Colonic mucosa (tissue), 4 donors: ENCODE measurements at regions not wholly inside any gene's neighbourhood (a gene's known extent, or its start where the extent isn't known, plus 50 kb on each side); places are given as distances from the start of the nearest gene placed in this dataset.

Source experiments
- DNase-seq: peaks from one replicate; pipeline ENCODE4 v3.0.0-alpha.2; 2020
- H3K27ac ChIP-seq: fragments of 200-600 bp; one replicate; pipeline ENCODE4 v1.8.0; 2021
- H3K27me3 ChIP-seq: fragments of 200-600 bp; one replicate; pipeline ENCODE4 v1.8.0; 2021
- H3K36me3 ChIP-seq: fragments of 200-600 bp; one replicate; pipeline ENCODE4 v1.8.0; 2021
- H3K4me1 ChIP-seq: fragments of 200-600 bp; one replicate; pipeline ENCODE4 v1.8.0; 2021; ENCODE audit warnings: mild to moderate bottlenecking
- H3K4me3 ChIP-seq: fragments of 200-600 bp; one replicate; pipeline ENCODE4 v1.8.0; 2021
- H3K9ac ChIP-seq, 2 donors: one replicate each; pipeline ENCODE4 v1.7.0; 2013; ENCODE audit warnings: control low read depth in 2 of 2, low read depth in 2 of 2, low read length in 2 of 2
- H3K9me3 ChIP-seq: fragments of 200-600 bp; one replicate; pipeline ENCODE4 v1.8.0; 2021
- intact Hi-C: fragments of 100-400 bp; cut with DNase I; formaldehyde crosslinking; loops from one replicate; pipeline ENCODE4 v1.14.1; 2022
- TF ChIP-seq, protein P1 (sequence below): fragments of 200-600 bp; IDR thresholded peaks from one replicate; pipeline ENCODE4 v1.8.0; 2022; ENCODE audit warnings: antibody characterized with exemption, mild to moderate bottlenecking
- donor health status: healthy.
- donor health status: DM: no; HTN: no; CAD: no.
- donor health status: DM: no; HTN: no; CAD: no.

DNA sequence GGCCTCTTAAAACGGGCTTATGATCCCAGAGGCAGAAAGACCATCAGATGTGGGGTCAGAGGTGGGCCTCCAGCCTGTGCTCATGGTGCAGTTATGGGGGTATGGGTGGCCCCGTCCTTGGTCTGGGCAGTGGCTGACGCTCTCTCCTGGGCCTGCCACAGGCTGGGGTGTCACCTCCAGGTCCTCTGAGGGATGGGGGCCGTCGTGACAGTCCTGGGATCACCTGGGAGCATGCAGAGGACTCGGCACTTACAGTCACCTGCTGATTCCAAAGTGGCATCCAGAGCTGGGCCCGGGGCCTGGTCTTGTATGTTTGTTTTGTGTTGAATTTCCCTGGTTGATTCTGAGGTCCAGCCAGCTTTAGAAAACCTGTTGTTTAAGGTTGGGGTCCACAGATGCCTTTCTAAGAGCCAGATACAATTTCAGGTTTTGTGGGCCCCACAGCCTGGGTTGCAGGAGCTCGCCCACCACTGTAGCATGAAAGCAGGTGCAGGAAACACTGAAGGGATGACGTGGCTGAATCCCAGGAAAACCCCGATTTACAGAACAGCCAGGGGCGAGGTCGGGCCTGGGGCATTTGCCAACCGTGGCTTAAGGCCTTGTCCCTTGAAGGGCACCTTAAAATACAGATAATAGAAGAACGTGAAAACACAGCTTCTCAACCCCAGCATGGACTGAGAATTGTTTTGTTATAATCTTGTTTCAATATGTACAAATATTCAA, 170.7 kb upstream of the PPP2R2D start:
- Histone ChIP-seq H3K36me3 (no peaks in the 10 kb centered on the region), H3K4me3 (no peak overlapping the region), H3K4me1 (no peaks in the 10 kb centered on the region), H3K9me3 (no peaks in the 10 kb centered on the region), H3K27ac (no peak overlapping the region), H3K27me3 (no peaks in the 10 kb centered on the region), H3K9ac (no peak overlapping the region)
- intact Hi-C loops = no loop called here
- TF ChIP-seq, protein P1, sequence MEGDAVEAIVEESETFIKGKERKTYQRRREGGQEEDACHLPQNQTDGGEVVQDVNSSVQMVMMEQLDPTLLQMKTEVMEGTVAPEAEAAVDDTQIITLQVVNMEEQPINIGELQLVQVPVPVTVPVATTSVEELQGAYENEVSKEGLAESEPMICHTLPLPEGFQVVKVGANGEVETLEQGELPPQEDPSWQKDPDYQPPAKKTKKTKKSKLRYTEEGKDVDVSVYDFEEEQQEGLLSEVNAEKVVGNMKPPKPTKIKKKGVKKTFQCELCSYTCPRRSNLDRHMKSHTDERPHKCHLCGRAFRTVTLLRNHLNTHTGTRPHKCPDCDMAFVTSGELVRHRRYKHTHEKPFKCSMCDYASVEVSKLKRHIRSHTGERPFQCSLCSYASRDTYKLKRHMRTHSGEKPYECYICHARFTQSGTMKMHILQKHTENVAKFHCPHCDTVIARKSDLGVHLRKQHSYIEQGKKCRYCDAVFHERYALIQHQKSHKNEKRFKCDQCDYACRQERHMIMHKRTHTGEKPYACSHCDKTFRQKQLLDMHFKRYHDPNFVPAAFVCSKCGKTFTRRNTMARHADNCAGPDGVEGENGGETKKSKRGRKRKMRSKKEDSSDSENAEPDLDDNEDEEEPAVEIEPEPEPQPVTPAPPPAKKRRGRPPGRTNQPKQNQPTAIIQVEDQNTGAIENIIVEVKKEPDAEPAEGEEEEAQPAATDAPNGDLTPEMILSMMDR = no peak
- DNase-seq = peak; percentile 4

- H3K36me3 ChIP-seq = no peaks in the 10 kb centered on the region
- intact Hi-C loops = no loop called here
- DNase-seq = peak; percentile 9
- no peaks in the 10 kb centered on the region for H3K9me3 ChIP-seq
- H3K9ac ChIP-seq = no peak overlapping the region
- no peak overlapping the region for H3K27ac ChIP-seq
- no peak overlapping the region for H3K4me3 ChIP-seq
- H3K4me1 ChIP-seq = no peaks in the 10 kb centered on the region
- TF ChIP-seq, protein P1 = no peak
- no peaks in the 10 kb centered on the region for H3K27me3 ChIP-seq
Measured at GRCh38 chr10:131730771-131731497, 169.9 kb upstream of the PPP2R2D start.

DNA sequence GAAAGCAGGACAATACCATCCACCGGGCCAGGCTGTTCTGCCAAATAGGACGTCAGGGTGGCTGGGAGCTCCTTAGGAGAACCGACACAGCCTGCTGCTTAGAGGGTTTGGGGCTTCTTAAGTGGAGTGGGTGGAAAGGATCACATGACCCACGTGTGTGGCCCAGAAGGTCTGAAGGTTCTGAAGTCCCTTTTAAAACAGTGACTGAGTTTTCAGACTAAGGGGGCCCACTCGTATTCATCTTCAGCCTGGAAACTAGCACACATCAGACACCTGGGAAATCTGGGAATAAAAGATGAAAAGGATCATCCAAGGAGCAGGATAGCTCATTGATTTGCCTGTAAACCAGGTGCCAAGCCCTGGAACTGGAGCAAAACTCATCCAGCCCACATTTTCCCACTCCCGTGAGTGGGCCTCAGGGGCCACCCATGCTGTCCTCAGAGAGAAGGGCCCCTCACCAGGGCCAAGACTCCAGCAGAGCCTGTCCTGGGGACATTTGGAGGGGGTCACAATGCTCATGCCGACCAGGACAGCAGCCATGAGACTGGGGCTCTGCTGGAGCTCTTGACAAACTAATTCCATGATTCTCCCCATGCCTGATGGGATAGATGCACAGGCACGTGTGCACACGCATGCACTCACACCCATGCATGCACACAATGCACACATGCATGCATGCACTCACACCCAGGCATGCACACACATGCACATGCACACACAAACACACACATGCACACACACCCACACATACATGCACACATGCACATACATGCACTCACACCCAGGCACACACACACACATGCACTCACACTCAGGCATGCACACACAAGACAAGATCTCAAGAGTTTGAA, 168.8 kb upstream of the PPP2R2D start:
- H3K4me3 ChIP-seq = no peak overlapping the region
- no peak for DNase-seq

GRCh38 chr10:131732631-131733127, 168.1 kb upstream of the PPP2R2D start:
- no peak for DNase-seq
- Histone ChIP-seq H3K27ac (no peak overlapping the region), H3K9ac (no peak overlapping the region), H3K27me3 (no peaks in the 10 kb centered on the region), H3K36me3 (no peaks in the 10 kb centered on the region), H3K4me3 (no peak overlapping the region), H3K4me1 (no peaks in the 10 kb centered on the region), H3K9me3 (no peaks in the 10 kb centered on the region)
- TF ChIP-seq, protein P1 = no peak
- intact Hi-C loops = no loop called here

More for the DNA sequence above, 168.8 kb upstream of the PPP2R2D start:
- no peaks in the 10 kb centered on the region for H3K4me1 ChIP-seq
- TF ChIP-seq, protein P1 = no peak
- no peak overlapping the region for H3K27ac ChIP-seq
- no peaks in the 10 kb centered on the region for H3K9me3 ChIP-seq
- no peaks in the 10 kb centered on the region for H3K27me3 ChIP-seq
- intact Hi-C loops = no loop called here
- no peaks in the 10 kb centered on the region for H3K36me3 ChIP-seq
- H3K9ac ChIP-seq = no peak overlapping the region

DNA sequence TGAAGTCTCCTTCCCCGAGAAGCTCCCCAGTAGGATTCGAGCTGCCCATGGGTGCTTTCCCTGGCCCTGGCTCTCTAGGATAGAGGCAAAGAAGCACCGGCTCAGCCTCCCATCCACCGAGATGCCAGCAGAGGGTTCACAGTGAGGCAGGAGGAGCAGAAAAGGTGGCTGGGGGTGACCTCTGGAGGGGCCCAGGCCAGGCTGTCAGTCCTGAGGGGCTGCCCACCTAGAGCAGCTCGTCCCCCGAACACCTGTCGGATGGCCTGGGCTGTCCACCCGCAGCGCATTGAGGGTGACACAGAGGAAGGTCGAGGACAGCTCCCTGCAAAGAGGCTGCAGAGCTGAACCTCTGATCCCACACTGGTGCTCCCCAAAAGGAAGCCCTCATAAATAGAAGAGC, 167.2 kb upstream of the PPP2R2D start:
- TF ChIP-seq, protein P1 = no peak
- DNase-seq = no peak
- no peaks in the 10 kb centered on the region for H3K36me3 ChIP-seq

More for the DNA sequence above, 167.2 kb upstream of the PPP2R2D start:
- intact Hi-C loops = no loop called here
- no peak overlapping the region for H3K27ac ChIP-seq
- no peaks in the 10 kb centered on the region for H3K27me3 ChIP-seq
- H3K4me3 ChIP-seq = no peak overlapping the region
- no peak overlapping the region for H3K9ac ChIP-seq
- H3K9me3 ChIP-seq = no peaks in the 10 kb centered on the region
- H3K4me1 ChIP-seq = no peaks in the 10 kb centered on the region
